ENCODE measurements at regions not wholly inside any gene's neighbourhood (a gene's known extent, or its start where the extent isn't known, plus 50 kb on each side); places are given as distances from the start of the nearest gene placed in this dataset.

DNA sequence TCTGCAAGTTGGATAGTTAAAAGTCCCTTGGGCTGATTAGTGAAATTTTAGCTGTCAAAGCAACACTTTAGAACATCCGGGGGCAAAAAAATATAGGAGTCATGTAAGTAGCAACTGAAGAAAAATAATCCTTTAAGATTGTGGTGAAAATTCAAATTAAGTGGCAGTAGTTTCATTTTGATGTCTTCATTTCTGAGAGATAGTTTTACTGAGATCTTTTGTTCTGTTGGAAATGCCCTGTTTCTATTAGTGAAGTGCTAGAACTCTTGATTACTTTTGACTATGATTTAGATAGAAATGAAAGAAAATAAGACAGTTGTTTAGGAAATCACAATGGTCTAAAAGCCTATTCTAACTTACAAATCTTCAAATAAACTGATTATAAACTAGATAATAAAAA, 587.3 kb upstream of the MMS22L start:
- Histone ChIP-seq H2AFZ (ENCODE audit: low read length) (no peak overlapping the region), H3K36me3 (ENCODE audit: control insufficient read depth in 2 of 4, insufficient read depth in 4 of 4, low read length in 3 of 4) (no peaks in the 10 kb centered on the region), H2BK5ac (ENCODE audit: low read depth, low read length) (no peak overlapping the region), H2BK20ac (ENCODE audit: low read length) (no peak overlapping the region), H3K9ac (replicated peaks in 1 of 4; ENCODE audit: extremely low read depth in 1 of 4, low read depth in 3 of 4, low read length in 3 of 4) (no peak overlapping the region), H3K9me3 (ENCODE audit: insufficient read depth in 2 of 2, low read depth in 1 of 2, low read length in 1 of 2) (no peaks in the 10 kb centered on the region), H3K4me2 (ENCODE audit: insufficient read depth in 1 of 2, low read depth in 2 of 2, low read length in 2 of 2) (no peak overlapping the region), H3K4ac (replicated peaks; ENCODE audit: insufficient read length, low read depth, low read length) (no peak overlapping the region), H3K23me2 (ENCODE audit: low read depth, low read length) (no peaks in the 10 kb centered on the region), H4K5ac (ENCODE audit: insufficient read length, low read depth, low read length) (peak overlapping the region; percentile 60), H4K20me1 (replicated peaks in 1 of 2; ENCODE audit: control insufficient read depth in 1 of 2, insufficient read depth in 2 of 2, low read length in 2 of 2) (no peaks in the 10 kb centered on the region), H3K14ac (ENCODE audit: insufficient read length) (no peak overlapping the region), H4K91ac (replicated peaks; ENCODE audit: insufficient read length, low read length) (no peak overlapping the region), H3K79me1 (ENCODE audit: low read depth, low read length) (no peaks in the 10 kb centered on the region), H3K79me2 (ENCODE audit: control insufficient read depth in 1 of 2, insufficient read depth in 2 of 2, low read length in 2 of 2) (no peaks in the 10 kb centered on the region), H3K27me3 (replicated peaks in 1 of 4; ENCODE audit: control insufficient read depth in 3 of 4, extremely low read depth in 1 of 4, insufficient read depth in 3 of 4, low read length in 3 of 4) (no peaks in the 10 kb centered on the region), H2AK5ac (ENCODE audit: low read depth, low read length) (no peak overlapping the region), H3K4me3 (ENCODE audit: extremely low read depth in 1 of 4, insufficient read depth in 2 of 4, low read depth in 3 of 4, low read length in 4 of 4) (no peak overlapping the region), H2BK12ac (ENCODE audit: low read depth, low read length) (no peak overlapping the region), H3K18ac (ENCODE audit: extremely low read depth, low read length) (no peak overlapping the region), H3K23ac (ENCODE audit: insufficient read length) (no peak overlapping the region), H3K27ac (ENCODE audit: low read depth, low read length) (no peak overlapping the region), H3K56ac (replicated peaks; ENCODE audit: insufficient read length, low read depth, low read length) (no peak overlapping the region), H4K8ac (ENCODE audit: extremely low read depth, insufficient read depth, low read length) (no peak overlapping the region), H3K4me1 (replicated peaks in 1 of 4; ENCODE audit: control insufficient read depth in 3 of 4, insufficient read depth in 4 of 4, low read length in 3 of 4) (peaks cover 0 to 5% (median 0%) of the 10 kb centered on the region in 4 experiments; a peak in 1 of 7 replicates), H2BK15ac (ENCODE audit: low read length) (no peak overlapping the region), H2BK120ac (replicated peaks; ENCODE audit: low read depth, low read length) (no peak overlapping the region)
- DNase-seq (ENCODE audit: low read depth in 1 of 2, low spot score in 2 of 2) = no peak
- WGBS, 2 experiments (ENCODE audit: extremely low coverage in 1 of 2, insufficient coverage in 1 of 2, insufficient read length in 1 of 2, insufficient replicate concordance in 2 of 2, low coverage in 1 of 2, low lambda C conversion rate in 2 of 2, missing lambda C conversion rate in 1 of 2) = 0% methylated on average over 1 of the region's 1 CpG; no CpG with 5 or more reads in 1 of the 2 experiments
- no peak for FAIRE-seq
- ChIA-PET POLR2A (ENCODE audit: partially characterized antibody) (no interaction called here), CTCF (ENCODE audit: partially characterized antibody) (no interaction called here)
- TF ChIP-seq KDM5A (IDR thresholded peaks at IDR 0.05; ENCODE audit: low read length) = no peak
- TF ChIP-seq GABPA (IDR thresholded peaks at IDR 0.05; ENCODE audit: borderline replicate concordance, insufficient read depth, low read length) = no peak
- no peak for TF ChIP-seq EP300 (IDR thresholded peaks at IDR 0.05; ENCODE audit: borderline replicate concordance in 1 of 2, low read depth in 2 of 2, low read length in 2 of 2)
- no peak for TF ChIP-seq SP4 (IDR thresholded peaks at IDR 0.05; ENCODE audit: low read length)
- no peak for TF ChIP-seq CBX5 (IDR thresholded peaks at IDR 0.05; ENCODE audit: low read depth, low read length)
- no peak for TF ChIP-seq TCF12 (IDR thresholded peaks at IDR 0.05; ENCODE audit: low read depth, low read length)
- no peak for TF ChIP-seq TBP (IDR thresholded peaks at IDR 0.05; ENCODE audit: low read depth, low read length)
